ENCODE measurements at regions not wholly inside any gene's neighbourhood (a gene's known extent, or its start where the extent isn't known, plus 50 kb on each side); places are given as distances from the start of the nearest gene placed in this dataset.

DNA sequence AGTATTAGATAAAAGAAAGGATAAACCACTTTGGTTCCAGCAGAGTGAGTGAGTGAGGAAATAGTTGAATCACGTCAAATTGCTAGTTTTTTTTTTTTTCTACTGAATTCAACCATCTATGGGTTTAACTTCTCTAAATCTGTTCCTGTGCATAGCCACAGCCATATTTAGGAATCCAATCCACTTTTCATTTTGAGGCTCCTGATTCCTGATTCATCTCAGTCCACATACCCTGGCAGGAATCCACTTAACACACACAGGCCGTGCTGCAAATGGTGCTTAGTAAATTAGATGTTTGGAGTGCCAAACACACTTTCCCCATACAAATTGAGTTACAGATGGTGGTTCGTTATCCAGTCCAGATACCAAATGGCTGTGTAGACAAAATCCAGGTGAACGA lies 220.3 kb downstream of the ALDH8A1 start:
- TF ChIP-seq POLR2A (IDR thresholded peaks at IDR 0.05) (no peak), CTCF (IDR thresholded peaks at IDR 0.05) (no peak), EP300 (IDR thresholded peaks at IDR 0.05) (no peak), POLR2AphosphoS5 (IDR thresholded peaks at IDR 0.05) (no peak)
- DNase-seq: no peak
- Histone ChIP-seq H3K36me3 (no peaks in the 10 kb centered on the region), H3K4me1 (peaks cover 0 to 7% (median 6%) of the 10 kb centered on the region in 4 donors), H3K27me3 (no peaks in the 10 kb centered on the region), H3K4me3 (no peak overlapping the region), H3K9me3 (no peaks in the 10 kb centered on the region), H3K27ac (no peak overlapping the region)
- intact Hi-C loops (cut with DNase I): no loop called here
- WGBS, 2 donors: 90 to 94% methylated on average over 4 of the region's 4 CpGs

- Histone ChIP-seq H3K4me3 (no peak overlapping the region), H3K27ac (no peak overlapping the region), H3K9me3 (no peaks in the 10 kb centered on the region), H3K36me3 (no peaks in the 10 kb centered on the region), H3K4me1 (peaks cover 0 to 24% (median 17%) of the 10 kb centered on the region in 4 donors), H3K27me3 (no peaks in the 10 kb centered on the region)
- DNase-seq: no peak
- intact Hi-C loops (cut with DNase I): no loop called here
- 87 to 88% methylated on average over 2 of the region's 2 CpGs for WGBS, 2 donors
- TF ChIP-seq CTCF (IDR thresholded peaks at IDR 0.05) (no peak), POLR2A (IDR thresholded peaks at IDR 0.05) (no peak), POLR2AphosphoS5 (IDR thresholded peaks at IDR 0.05) (no peak), EP300 (IDR thresholded peaks at IDR 0.05) (no peak)
Observed at GRCh38 chr6:134727081-134727480, 222.8 kb downstream of the ALDH8A1 start.

DNA sequence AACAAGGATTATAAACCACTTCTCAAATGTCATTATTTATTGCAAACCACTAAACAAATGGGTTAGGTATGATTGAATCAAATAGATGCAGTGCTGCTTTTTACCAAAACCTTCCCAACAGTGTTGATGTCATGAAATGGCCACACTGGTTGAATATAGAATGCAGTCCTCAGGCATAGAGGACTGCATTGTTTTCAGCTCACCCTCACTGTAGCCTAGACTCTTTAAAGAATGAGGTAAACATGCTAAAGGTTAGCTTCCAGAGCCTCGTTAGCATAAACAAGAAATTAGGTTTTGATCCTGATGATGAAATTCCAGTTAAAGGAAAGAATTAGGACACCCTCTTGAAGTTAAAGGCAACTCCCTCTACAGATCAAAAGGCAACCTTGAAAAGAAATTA lies 224.3 kb downstream of the ALDH8A1 start:
- no peak for TF ChIP-seq CTCF (IDR thresholded peaks at IDR 0.05)
- TF ChIP-seq POLR2A (IDR thresholded peaks at IDR 0.05): no peak
- intact Hi-C loops (cut with DNase I): no loop called here
- H3K36me3 ChIP-seq: no peaks in the 10 kb centered on the region
- H3K4me1 ChIP-seq: peaks cover 0 to 24% (median 17%) of the 10 kb centered on the region in 4 donors
- no peak overlapping the region for H3K4me3 ChIP-seq
- no peak for DNase-seq
- no peaks in the 10 kb centered on the region for H3K27me3 ChIP-seq
- H3K27ac ChIP-seq: no peak overlapping the region
- no peaks in the 10 kb centered on the region for H3K9me3 ChIP-seq
- WGBS, 2 donors: 79 to 92% methylated on average over 1 of the region's 1 CpG

DNA sequence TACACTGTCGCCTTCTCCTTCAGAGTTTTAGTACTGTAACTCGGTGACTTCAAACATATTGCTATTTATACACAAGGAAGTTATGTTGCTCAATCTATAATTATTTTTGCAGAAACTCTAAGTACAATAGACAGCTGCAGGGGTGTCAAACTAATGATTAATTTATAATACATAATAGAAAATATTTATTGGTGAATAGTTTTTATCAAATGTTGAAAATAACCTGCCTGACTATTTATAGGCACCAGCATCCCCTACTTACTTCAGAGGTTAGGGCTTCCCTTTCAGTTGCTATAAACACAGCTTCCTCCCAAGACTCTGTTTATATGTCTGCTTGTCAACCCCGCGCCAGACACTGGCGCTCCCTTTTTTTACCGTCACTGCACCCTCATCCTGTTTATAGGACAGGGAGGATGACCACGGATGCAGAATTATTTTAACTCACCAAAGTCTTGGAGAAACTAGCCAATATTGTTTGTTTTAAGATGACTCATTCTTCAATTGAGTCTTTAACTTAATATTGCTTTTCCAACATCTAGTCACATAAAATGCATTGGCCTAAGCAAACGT lies 225.0 kb downstream of the ALDH8A1 start:
- no peak for TF ChIP-seq POLR2A (IDR thresholded peaks at IDR 0.05)
- no peak for TF ChIP-seq CTCF (IDR thresholded peaks at IDR 0.05)
- TF ChIP-seq EP300 (IDR thresholded peaks at IDR 0.05): no peak
- TF ChIP-seq POLR2AphosphoS5 (IDR thresholded peaks at IDR 0.05): no peak
- Histone ChIP-seq H3K27me3 (no peaks in the 10 kb centered on the region), H3K4me3 (no peak overlapping the region), H3K9me3 (no peaks in the 10 kb centered on the region), H3K27ac (no peak overlapping the region), H3K4me1 (peaks cover 0 to 24% (median 18%) of the 10 kb centered on the region in 4 donors), H3K36me3 (no peaks in the 10 kb centered on the region)
- DNase-seq: no peak
- WGBS, 2 donors: 11 to 19% methylated on average over 8 of the region's 8 CpGs
- intact Hi-C loops (cut with DNase I): no loop called here
